DND-41 (cell line): ENCODE measurements at regions not wholly inside any gene's neighbourhood (a gene's known extent, or its start where the extent isn't known, plus 50 kb on each side); places are given as distances from the start of the nearest gene placed in this dataset.

Experiments used
- ATAC-seq: fragments of 200-7000 bp; cut with Tn5 transposase; 3 replicates; pipeline ENCODE4 v1.9.1; 2021; ENCODE audit warnings: low read depth; ENCODE audit not compliant: insufficient read depth
- DNase-seq: peaks from one replicate; pipeline ENCODE4 v3.0.0-alpha.2; 2020
- H2AFZ ChIP-seq: 2 replicates; pipeline ENCODE4 v1.6.0; 2012; ENCODE audit warnings: low read depth, low read length
- H3K27ac ChIP-seq: 2 replicates; pipeline ENCODE4 v1.5.1; 2012; ENCODE audit warnings: low read length, inconsistent platforms
- H3K27me3 ChIP-seq: fragments of 200-600 bp; sonication (generic); 2 replicates; pipeline ENCODE4 v1.6.0; 2012; ENCODE audit warnings: low read length, mild to moderate bottlenecking, inconsistent platforms; ENCODE audit not compliant: insufficient read depth, poor library complexity
- H3K36me3 ChIP-seq: 2 replicates; pipeline ENCODE4 v1.5.1; 2012; ENCODE audit warnings: low read length, inconsistent platforms; ENCODE audit not compliant: insufficient read depth
- H3K4me1 ChIP-seq: 2 replicates; pipeline ENCODE4 v1.5.1; 2012; ENCODE audit warnings: mild to moderate bottlenecking, low read length; ENCODE audit not compliant: insufficient read depth
- H3K4me2 ChIP-seq: 2 replicates; pipeline ENCODE4 v1.6.0; 2012; ENCODE audit warnings: mild to moderate bottlenecking, moderate library complexity, low read length, inconsistent platforms; ENCODE audit not compliant: insufficient read depth
- H3K4me3 ChIP-seq, 2 experiments: fragments of 200-600 bp in 1 of 2; shearing (Covaris generic) in 1 of 2; 2 replicates each; pipeline ENCODE4 v1.5.1; 2012 to 2016; ENCODE audit warnings: inconsistent platforms in 2 of 2, low read length in 2 of 2, mild to moderate bottlenecking in 2 of 2, low read depth in 1 of 2, moderate library complexity in 1 of 2
- H3K79me2 ChIP-seq: 2 replicates; pipeline ENCODE4 v1.6.0; 2012; ENCODE audit warnings: low read length, inconsistent platforms; ENCODE audit not compliant: insufficient read depth
- H3K9ac ChIP-seq: 2 replicates; pipeline ENCODE4 v1.6.0; 2012; ENCODE audit warnings: low read depth, mild to moderate bottlenecking, inconsistent platforms, low read length, moderate library complexity
- H3K9me3 ChIP-seq: 2 replicates; pipeline ENCODE4 v1.5.1; 2012; ENCODE audit warnings: low read length, moderate library complexity, mild to moderate bottlenecking, inconsistent platforms; ENCODE audit not compliant: insufficient read depth, severe bottlenecking
- H4K20me1 ChIP-seq: 2 replicates; pipeline ENCODE4 v1.6.0; 2012; ENCODE audit warnings: low read length; ENCODE audit not compliant: insufficient read depth
- EZH2 ChIP-seq: IDR thresholded peaks from 3 replicates; pipeline ENCODE4 v1.6.1; 2012; ENCODE audit warnings: borderline replicate concordance, low read depth, mild to moderate bottlenecking, moderate library complexity, low read length, inconsistent platforms; ENCODE audit not compliant: severe bottlenecking
- TF ChIP-seq, protein P1 (sequence below): IDR thresholded peaks from 2 replicates; pipeline ENCODE4 v1.5.1; 2012; ENCODE audit warnings: borderline replicate concordance, low read length, moderate library complexity, mild to moderate bottlenecking; ENCODE audit not compliant: poor library complexity, severe bottlenecking; ENCODE audit errors: extremely low read depth

DNA sequence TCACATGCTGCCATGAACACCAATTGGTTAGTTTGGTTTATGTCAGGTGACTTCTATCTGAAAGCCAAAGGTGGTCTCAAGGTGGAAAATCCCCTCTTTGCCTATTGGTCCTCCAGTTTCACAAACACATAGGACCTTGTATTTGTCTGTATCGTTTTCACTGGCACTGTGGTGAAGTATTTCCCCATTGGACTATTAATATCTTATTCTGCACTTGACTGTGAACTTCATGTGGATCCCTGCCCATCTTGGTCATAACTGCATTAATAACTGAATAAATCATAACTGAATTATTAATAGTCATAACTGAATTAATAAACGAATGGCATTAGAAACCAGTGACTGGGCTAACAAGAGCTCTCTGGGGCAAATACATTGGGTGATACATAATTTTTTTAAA lies 341.3 kb upstream of the ADAMTS9 start:
- Histone ChIP-seq H3K9ac (no peak overlapping the region), H3K79me2 (no peaks in the 10 kb centered on the region), H3K4me1 (no peaks in the 10 kb centered on the region), H3K36me3 (no peaks in the 10 kb centered on the region), H4K20me1 (no peaks in the 10 kb centered on the region), H3K27me3 (no peaks in the 10 kb centered on the region), H2AFZ (no peak overlapping the region), H3K27ac (no peak overlapping the region), H3K4me3 (no peak overlapping the region), H3K4me2 (no peak overlapping the region), H3K9me3 (no peaks in the 10 kb centered on the region)
- no peak for TF ChIP-seq EZH2
- TF ChIP-seq, protein P1, sequence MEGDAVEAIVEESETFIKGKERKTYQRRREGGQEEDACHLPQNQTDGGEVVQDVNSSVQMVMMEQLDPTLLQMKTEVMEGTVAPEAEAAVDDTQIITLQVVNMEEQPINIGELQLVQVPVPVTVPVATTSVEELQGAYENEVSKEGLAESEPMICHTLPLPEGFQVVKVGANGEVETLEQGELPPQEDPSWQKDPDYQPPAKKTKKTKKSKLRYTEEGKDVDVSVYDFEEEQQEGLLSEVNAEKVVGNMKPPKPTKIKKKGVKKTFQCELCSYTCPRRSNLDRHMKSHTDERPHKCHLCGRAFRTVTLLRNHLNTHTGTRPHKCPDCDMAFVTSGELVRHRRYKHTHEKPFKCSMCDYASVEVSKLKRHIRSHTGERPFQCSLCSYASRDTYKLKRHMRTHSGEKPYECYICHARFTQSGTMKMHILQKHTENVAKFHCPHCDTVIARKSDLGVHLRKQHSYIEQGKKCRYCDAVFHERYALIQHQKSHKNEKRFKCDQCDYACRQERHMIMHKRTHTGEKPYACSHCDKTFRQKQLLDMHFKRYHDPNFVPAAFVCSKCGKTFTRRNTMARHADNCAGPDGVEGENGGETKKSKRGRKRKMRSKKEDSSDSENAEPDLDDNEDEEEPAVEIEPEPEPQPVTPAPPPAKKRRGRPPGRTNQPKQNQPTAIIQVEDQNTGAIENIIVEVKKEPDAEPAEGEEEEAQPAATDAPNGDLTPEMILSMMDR: no peak
- ATAC-seq (no peak), DNase-seq (no peak)

DNA sequence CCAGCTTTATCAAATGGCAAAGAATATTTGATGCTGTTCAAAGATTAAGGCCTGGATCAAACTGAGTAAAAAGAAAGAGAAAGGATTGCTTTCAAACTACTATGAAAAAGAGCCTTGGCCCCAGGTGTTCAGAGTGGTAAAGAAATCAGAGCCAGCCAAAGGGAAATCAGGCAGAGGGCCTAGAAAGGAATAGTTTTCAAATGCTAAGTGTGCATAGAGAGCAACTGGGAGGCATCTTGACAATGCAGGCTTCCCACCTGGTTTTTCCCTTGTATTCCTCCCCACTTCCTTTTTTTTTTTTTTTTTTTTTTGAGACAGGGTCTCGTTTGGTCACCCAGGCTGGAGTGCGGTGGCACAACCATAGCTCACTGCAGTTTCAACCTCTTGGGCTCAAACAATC lies 340.2 kb upstream of the ADAMTS9 start:
- no peak overlapping the region for H3K4me2 ChIP-seq

DNA sequence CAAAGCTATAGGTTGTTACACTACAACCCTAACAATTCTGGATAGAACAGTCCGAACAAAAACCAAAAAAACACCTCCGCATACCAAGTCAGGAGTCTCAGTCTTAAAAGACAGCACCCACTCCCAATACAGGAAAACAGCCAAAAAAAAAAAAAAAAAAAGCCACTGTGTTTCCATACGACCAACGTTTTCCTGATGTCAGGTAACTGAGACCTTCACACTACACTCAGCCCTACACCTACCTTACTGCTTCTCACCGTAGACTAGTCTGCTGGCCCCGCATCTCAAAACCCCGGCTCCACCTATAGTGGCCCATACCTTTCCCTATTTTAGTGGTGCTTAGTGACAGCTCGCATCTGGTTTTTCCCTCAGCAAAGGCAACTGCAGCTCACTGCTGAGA lies 339.5 kb upstream of the ADAMTS9 start:
- Histone ChIP-seq H3K27ac (no peak overlapping the region), H3K4me2 (no peak overlapping the region), H3K4me3 (no peak overlapping the region), H3K9me3 (no peaks in the 10 kb centered on the region), H3K27me3 (no peaks in the 10 kb centered on the region), H3K4me1 (no peaks in the 10 kb centered on the region), H3K36me3 (no peaks in the 10 kb centered on the region), H3K79me2 (no peaks in the 10 kb centered on the region), H4K20me1 (no peaks in the 10 kb centered on the region), H2AFZ (no peak overlapping the region), H3K9ac (no peak overlapping the region)
- TF ChIP-seq, protein P1: no peak
- no peak for TF ChIP-seq EZH2
- ATAC-seq (no peak), DNase-seq (no peak)

More for the DNA sequence above, 340.2 kb upstream of the ADAMTS9 start:
- Histone ChIP-seq H4K20me1 (no peaks in the 10 kb centered on the region), H3K9ac (no peak overlapping the region), H3K36me3 (no peaks in the 10 kb centered on the region), H3K79me2 (no peaks in the 10 kb centered on the region), H3K27ac (no peak overlapping the region), H3K4me3 (no peak overlapping the region), H2AFZ (no peak overlapping the region), H3K9me3 (no peaks in the 10 kb centered on the region), H3K27me3 (no peaks in the 10 kb centered on the region), H3K4me1 (no peaks in the 10 kb centered on the region)
- no peak for DNase-seq
- TF ChIP-seq, protein P1: no peak
- no peak for TF ChIP-seq EZH2
- no peak for ATAC-seq

DNA sequence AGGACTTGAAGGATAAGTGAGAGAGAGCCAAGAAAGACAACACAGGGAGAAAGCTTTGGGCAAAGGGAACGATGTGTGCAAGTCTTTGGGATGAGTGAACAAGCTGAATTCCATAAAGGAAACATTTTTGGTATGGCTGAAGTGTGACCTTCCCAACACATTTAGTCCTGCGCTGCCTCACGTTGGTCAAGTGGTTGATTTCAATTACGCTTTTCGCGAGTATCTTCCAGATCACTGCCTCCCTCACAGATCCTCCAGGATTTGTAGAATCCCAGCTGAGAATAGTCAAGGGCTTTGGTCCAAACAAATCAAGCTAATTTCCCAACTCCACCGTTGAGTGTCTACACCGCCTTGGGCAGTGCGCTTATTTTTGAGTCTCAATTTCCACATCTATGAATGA lies 338.4 kb upstream of the ADAMTS9 start:
- DNase-seq (no peak), ATAC-seq (no peak)
- TF ChIP-seq, protein P1: no peak
- no peak for TF ChIP-seq EZH2
- H3K4me2 ChIP-seq: no peak overlapping the region
- H3K9ac ChIP-seq: no peak overlapping the region
- H2AFZ ChIP-seq: no peak overlapping the region
- no peak overlapping the region for H3K27ac ChIP-seq
- H3K4me3 ChIP-seq: no peak overlapping the region
- no peaks in the 10 kb centered on the region for H3K9me3 ChIP-seq
- no peaks in the 10 kb centered on the region for H3K27me3 ChIP-seq
- no peaks in the 10 kb centered on the region for H3K36me3 ChIP-seq
- H3K4me1 ChIP-seq: no peaks in the 10 kb centered on the region
- no peaks in the 10 kb centered on the region for H3K79me2 ChIP-seq
- H4K20me1 ChIP-seq: no peaks in the 10 kb centered on the region
